H9 (cell line): ENCODE measurements at regions not wholly inside any gene's neighbourhood (a gene's known extent, or its start where the extent isn't known, plus 50 kb on each side); places are given as distances from the start of the nearest gene placed in this dataset.

Experiments used
- DNase-seq: peaks from one replicate; pipeline ENCODE4 v3.0.0-alpha.2; 2017
- H2AFZ ChIP-seq: one replicate; pipeline ENCODE4 v1.6.1; 2013; ENCODE audit warnings: mild to moderate bottlenecking, low read length, control low read depth, moderate library complexity
- H2AK5ac ChIP-seq: 2 replicates; pipeline ENCODE4 v1.6.1; 2013; ENCODE audit warnings: low read length, control low read depth, mixed read lengths; ENCODE audit not compliant: insufficient read length
- H2BK120ac ChIP-seq: one replicate; pipeline ENCODE4 v1.6.1; 2013; ENCODE audit warnings: low read depth, mild to moderate bottlenecking, low read length, control low read depth, inconsistent platforms; ENCODE audit not compliant: poor library complexity, severe bottlenecking
- H2BK12ac ChIP-seq: 2 replicates; pipeline ENCODE4 v1.6.1; 2013; ENCODE audit warnings: low read length, control low read depth, mixed read lengths, low read depth; ENCODE audit not compliant: insufficient read length
- H2BK15ac ChIP-seq: 2 replicates; pipeline ENCODE4 v1.6.1; 2013; ENCODE audit warnings: low read depth, low read length, control low read depth
- H2BK20ac ChIP-seq: one replicate; pipeline ENCODE4 v1.6.1; 2013; ENCODE audit warnings: low read depth, mild to moderate bottlenecking, low read length, control low read depth, inconsistent platforms; ENCODE audit not compliant: poor library complexity, severe bottlenecking
- H2BK5ac ChIP-seq: 2 replicates; pipeline ENCODE4 v1.6.1; 2013; ENCODE audit warnings: low read length, control low read depth, mixed read lengths; ENCODE audit not compliant: insufficient read length
- H3K14ac ChIP-seq: 2 replicates; pipeline ENCODE4 v1.6.1; 2013; ENCODE audit warnings: low read length, control low read depth; ENCODE audit not compliant: insufficient read depth
- H3K18ac ChIP-seq: 2 replicates; pipeline ENCODE4 v1.6.1; 2013; ENCODE audit warnings: low read depth, mild to moderate bottlenecking, mixed read lengths, low read length, control low read depth; ENCODE audit not compliant: insufficient read length
- H3K23ac ChIP-seq: 2 replicates; pipeline ENCODE4 v1.6.1; 2013; ENCODE audit warnings: low read length, control low read depth, mixed read lengths, low read depth; ENCODE audit not compliant: insufficient read length
- H3K23me2 ChIP-seq: 2 replicates; pipeline ENCODE4 v1.6.1; 2013; ENCODE audit warnings: low read depth, mild to moderate bottlenecking, mixed read lengths, low read length, control low read depth; ENCODE audit not compliant: insufficient read length, poor library complexity, severe bottlenecking
- H3K27ac ChIP-seq: 2 replicates; pipeline ENCODE4 v1.5.1; 2013; ENCODE audit warnings: low read length, control low read depth, mixed read lengths, low read depth; ENCODE audit not compliant: insufficient read length
- H3K27me3 ChIP-seq: 2 replicates; pipeline ENCODE4 v1.6.1; 2013; ENCODE audit warnings: low read length, control low read depth, inconsistent platforms; ENCODE audit not compliant: insufficient read depth
- H3K4ac ChIP-seq: 2 replicates; pipeline ENCODE4 v1.6.1; 2013; ENCODE audit warnings: low read depth, mild to moderate bottlenecking, control low read depth, inconsistent platforms, low read length, moderate library complexity
- H3K4me1 ChIP-seq: 2 replicates; pipeline ENCODE4 v1.6.1; 2013; ENCODE audit warnings: low read length, control low read depth, inconsistent platforms; ENCODE audit not compliant: insufficient read depth
- H3K4me2 ChIP-seq: 2 replicates; pipeline ENCODE4 v1.6.1; 2013; ENCODE audit warnings: low read length, control low read depth, mixed read lengths; ENCODE audit not compliant: insufficient read length, insufficient read depth
- H3K56ac ChIP-seq: 2 replicates; pipeline ENCODE4 v1.6.1; 2013; ENCODE audit warnings: low read depth, mild to moderate bottlenecking, mixed read lengths, low read length, control low read depth; ENCODE audit not compliant: insufficient read length
- H3K79me1 ChIP-seq: 2 replicates; pipeline ENCODE4 v1.6.1; 2013; ENCODE audit warnings: low read depth, mild to moderate bottlenecking, moderate library complexity, low read length, control low read depth, inconsistent platforms; ENCODE audit not compliant: insufficient read depth, poor library complexity, severe bottlenecking
- H3K79me2 ChIP-seq: 2 replicates; pipeline ENCODE4 v1.6.1; 2013; ENCODE audit warnings: low read length, control low read depth, inconsistent platforms; ENCODE audit not compliant: insufficient read depth
- H3K9ac ChIP-seq: 2 replicates; pipeline ENCODE4 v1.6.1; 2013; ENCODE audit warnings: low read length, control low read depth, mixed read lengths; ENCODE audit not compliant: insufficient read length; ENCODE audit errors: extremely low read depth
- H3K9me3 ChIP-seq: one replicate; pipeline ENCODE4 v1.6.1; 2013; ENCODE audit warnings: low read depth, low read length, inconsistent platforms; ENCODE audit not compliant: control insufficient read depth
- H3T11ph ChIP-seq: one replicate; pipeline ENCODE4 v1.6.1; 2013; ENCODE audit warnings: mild to moderate bottlenecking, low read length, control low read depth, inconsistent platforms
- H4K20me1 ChIP-seq: one replicate; pipeline ENCODE4 v1.6.1; 2013; ENCODE audit not compliant: control insufficient read depth, insufficient read length, insufficient read depth
- H4K5ac ChIP-seq: 2 replicates; pipeline ENCODE4 v1.6.1; 2013; ENCODE audit warnings: low read depth, mild to moderate bottlenecking, mixed read lengths, low read length, control low read depth; ENCODE audit not compliant: insufficient read length
- H4K8ac ChIP-seq: replicated peaks from 2 replicates; pipeline ENCODE4 v1.6.1; 2013; ENCODE audit warnings: low read length, control low read depth, mixed read lengths, low read depth; ENCODE audit not compliant: insufficient read length
- H4K91ac ChIP-seq: 2 replicates; pipeline ENCODE4 v1.6.1; 2013; ENCODE audit warnings: low read depth, mild to moderate bottlenecking, moderate library complexity, mixed read lengths, low read length, control low read depth; ENCODE audit not compliant: insufficient read length
- H3K27ac Mint-ChIP-seq, 3 experiments: 2 replicates in 2 of 3; 3 replicates in 1 of 3; pipeline ENCODE4 v1.8.0; 2020 to 2021; ENCODE audit warnings: mixed read lengths in 3 of 3, mild to moderate bottlenecking in 1 of 3, moderate library complexity in 1 of 3
- H3K27me3 Mint-ChIP-seq: 2 replicates; pipeline ENCODE4 v1.8.0; 2021; ENCODE audit warnings: low read depth, mild to moderate bottlenecking, moderate library complexity, mixed read lengths
- H3K36me3 Mint-ChIP-seq, 3 experiments: 2 replicates in 2 of 3; 3 replicates in 1 of 3; pipeline ENCODE4 v1.8.0; 2020 to 2021; ENCODE audit warnings: low read depth in 3 of 3, mixed read lengths in 3 of 3; ENCODE audit not compliant: insufficient read depth in 1 of 3
- H3K4me1 Mint-ChIP-seq, 2 experiments: 2 replicates each; pipeline ENCODE4 v1.8.0; 2020; ENCODE audit warnings: mixed read lengths in 2 of 2
- H3K4me3 Mint-ChIP-seq, 2 experiments: 2 replicates in 1 of 2; 3 replicates in 1 of 2; pipeline ENCODE4 v1.8.0; 2020 to 2021; ENCODE audit warnings: mild to moderate bottlenecking in 2 of 2, mixed read lengths in 2 of 2, moderate library complexity in 1 of 2
- H3K9me3 Mint-ChIP-seq, 2 experiments: 2 replicates in 1 of 2; 3 replicates in 1 of 2; pipeline ENCODE4 v1.8.0; 2020; ENCODE audit warnings: mild to moderate bottlenecking in 2 of 2, mixed read lengths in 2 of 2, moderate library complexity in 1 of 2
- WGBS: extraction: QIAGEN DNeasy Blood & Tissue Kit; methylation state at CpG from one replicate; pipeline ENCODE4 v1.1.7; 2013; ENCODE audit warnings: missing lambda C conversion rate, low lambda C conversion rate, mixed read lengths; ENCODE audit not compliant: insufficient read length; ENCODE audit errors: extremely low coverage; 5-methylcytosine and 5-hydroxymethylcytosine counted together
- TF ChIP-seq, protein P1 (sequence below): fragments of 200-600 bp; sonication (generic); conservative IDR thresholded peaks from 3 replicates; pipeline ENCODE4 v1.8.0; 2021; ENCODE audit warnings: antibody characterized with exemption, mild to moderate bottlenecking

DNA sequence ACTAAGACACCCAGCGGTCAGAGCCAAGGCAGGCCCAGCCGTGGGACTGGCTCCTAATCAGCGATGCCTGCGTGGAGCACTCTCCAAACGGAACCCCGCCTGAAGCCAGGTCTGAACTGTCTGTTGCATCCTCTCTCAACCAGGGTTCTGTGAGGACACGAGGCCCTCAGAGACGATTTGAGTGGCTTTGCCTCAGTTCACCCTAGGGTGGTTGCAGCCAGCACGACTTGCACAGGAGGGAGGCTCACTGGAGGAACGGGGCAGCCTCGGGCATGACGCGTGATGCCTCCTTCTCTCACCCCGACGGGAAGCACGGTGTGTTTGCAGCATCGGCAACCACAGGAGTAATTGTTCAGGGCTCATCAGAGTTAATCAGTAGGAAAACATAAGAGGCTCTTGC, 336.4 kb downstream of the EIPR1 start:
- H3K23ac ChIP-seq, result no peak overlapping the region
- no peaks in the 10 kb centered on the region for H3K27me3 ChIP-seq
- H3K27me3 Mint-ChIP-seq, result peaks cover 5% of the 10 kb centered on the region; the same call in 1 of the 2 replicates
- no peak overlapping the region for H3K9ac ChIP-seq
- no peak overlapping the region for H3K27ac Mint-ChIP-seq
- H4K20me1 ChIP-seq, result no peaks in the 10 kb centered on the region
- H3K79me2 ChIP-seq, result no peaks in the 10 kb centered on the region
- no peak overlapping the region for H4K91ac ChIP-seq
- no peaks in the 10 kb centered on the region for H3K79me1 ChIP-seq
- no peak overlapping the region for H2AFZ ChIP-seq
- H3K4me1 ChIP-seq, result no peaks in the 10 kb centered on the region
- no peak for DNase-seq
- no peak overlapping the region for H2BK120ac ChIP-seq
- H3K4me1 Mint-ChIP-seq, result no peaks in the 10 kb centered on the region
- no peak overlapping the region for H3K4me2 ChIP-seq
- H3K4ac ChIP-seq, result no peak overlapping the region
- no peak overlapping the region for H4K5ac ChIP-seq
- no peak overlapping the region for H4K8ac ChIP-seq
- H3K18ac ChIP-seq, result no peak overlapping the region
- no CpG with 5 or more reads among the region's 17 CpGs for WGBS
- no peak overlapping the region for H2AK5ac ChIP-seq
- H3K9me3 Mint-ChIP-seq, result no peaks in the 10 kb centered on the region; a peak in 1 of 5 replicates
- TF ChIP-seq, protein P1, sequence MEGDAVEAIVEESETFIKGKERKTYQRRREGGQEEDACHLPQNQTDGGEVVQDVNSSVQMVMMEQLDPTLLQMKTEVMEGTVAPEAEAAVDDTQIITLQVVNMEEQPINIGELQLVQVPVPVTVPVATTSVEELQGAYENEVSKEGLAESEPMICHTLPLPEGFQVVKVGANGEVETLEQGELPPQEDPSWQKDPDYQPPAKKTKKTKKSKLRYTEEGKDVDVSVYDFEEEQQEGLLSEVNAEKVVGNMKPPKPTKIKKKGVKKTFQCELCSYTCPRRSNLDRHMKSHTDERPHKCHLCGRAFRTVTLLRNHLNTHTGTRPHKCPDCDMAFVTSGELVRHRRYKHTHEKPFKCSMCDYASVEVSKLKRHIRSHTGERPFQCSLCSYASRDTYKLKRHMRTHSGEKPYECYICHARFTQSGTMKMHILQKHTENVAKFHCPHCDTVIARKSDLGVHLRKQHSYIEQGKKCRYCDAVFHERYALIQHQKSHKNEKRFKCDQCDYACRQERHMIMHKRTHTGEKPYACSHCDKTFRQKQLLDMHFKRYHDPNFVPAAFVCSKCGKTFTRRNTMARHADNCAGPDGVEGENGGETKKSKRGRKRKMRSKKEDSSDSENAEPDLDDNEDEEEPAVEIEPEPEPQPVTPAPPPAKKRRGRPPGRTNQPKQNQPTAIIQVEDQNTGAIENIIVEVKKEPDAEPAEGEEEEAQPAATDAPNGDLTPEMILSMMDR, result no peak
- H2BK12ac ChIP-seq, result no peak overlapping the region
- H3T11ph ChIP-seq, result no peak overlapping the region
- no peak overlapping the region for H3K4me3 Mint-ChIP-seq
- no peak overlapping the region for H3K14ac ChIP-seq
- no peak overlapping the region for H2BK20ac ChIP-seq
- H3K56ac ChIP-seq, result no peak overlapping the region
- H2BK5ac ChIP-seq, result no peak overlapping the region
- no peaks in the 10 kb centered on the region for H3K36me3 Mint-ChIP-seq
- no peak overlapping the region for H3K27ac ChIP-seq
- H3K23me2 ChIP-seq, result no peaks in the 10 kb centered on the region
- H2BK15ac ChIP-seq, result no peak overlapping the region
- H3K9me3 ChIP-seq, result no peaks in the 10 kb centered on the region
